NCI-H524 (cell line): ENCODE measurements at regions not wholly inside any gene's neighbourhood (a gene's known extent, or its start where the extent isn't known, plus 50 kb on each side); places are given as distances from the start of the nearest gene placed in this dataset.
"Not testable (repeated sequence)": the region's sequence is repeated elsewhere in the genome, so short reads cannot be mapped to it uniquely, and the experiment has no call there.

Experiments used
- DNase-seq, 2 experiments: peaks; one replicate each; lab custom pipeline; 2025; lab: John Stamatoyannopoulos, UW

- no peak for DNase-seq
Measured at GRCh38 chr2:234157817-234158588, 107.5 kb downstream of the SPP2 start.

- peak; percentile 66 to 90 for DNase-seq
Measured at GRCh38 chr2:234156326-234156725, 105.8 kb downstream of the SPP2 start.

DNA sequence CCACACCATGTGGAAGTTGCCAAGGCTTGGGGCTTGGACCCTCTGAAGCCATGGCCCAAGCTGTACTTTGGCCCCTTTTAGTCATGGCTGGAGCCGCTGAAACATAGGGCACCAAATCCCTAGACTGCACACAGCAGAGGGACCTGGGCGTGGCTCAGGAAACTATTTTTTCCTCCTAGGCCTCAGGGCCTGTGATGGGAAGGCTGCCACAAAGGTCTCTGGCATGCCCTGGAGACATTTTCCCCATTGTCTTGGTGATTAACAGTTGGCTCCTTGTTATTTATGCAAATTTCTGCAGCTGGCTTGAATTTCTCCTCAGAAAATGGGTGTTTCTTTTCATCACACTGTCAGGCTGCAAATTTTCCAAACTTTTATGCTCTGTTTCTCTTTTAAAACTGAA lies 102.3 kb downstream of the SPP2 start:
- not testable (repeated sequence) for DNase-seq

DNA sequence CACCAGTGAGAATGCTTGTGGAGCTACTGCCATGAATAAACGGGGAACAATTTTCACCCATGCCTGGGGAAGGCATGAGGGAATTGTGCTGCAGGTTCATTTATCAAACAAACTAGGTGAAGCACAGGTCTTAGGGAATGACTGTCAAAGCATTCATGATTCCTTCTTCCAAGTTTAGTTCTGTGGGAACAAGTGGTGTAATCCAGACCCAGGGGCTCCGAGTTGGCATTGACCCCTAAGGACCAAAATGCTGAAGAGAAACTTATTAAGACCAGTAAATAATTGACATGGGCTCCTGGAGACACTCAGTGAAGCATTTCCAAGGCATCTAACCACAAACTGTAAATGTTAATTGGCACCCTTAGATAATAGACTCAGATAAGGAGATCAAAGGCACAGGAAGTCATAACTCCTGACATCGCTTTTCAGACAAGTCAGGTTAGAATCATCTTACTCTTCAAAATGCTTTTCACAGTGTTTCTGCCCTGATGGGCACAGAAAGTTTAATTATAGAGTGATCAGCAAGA lies 96.9 kb downstream of the SPP2 start:
- no peak for DNase-seq

DNA sequence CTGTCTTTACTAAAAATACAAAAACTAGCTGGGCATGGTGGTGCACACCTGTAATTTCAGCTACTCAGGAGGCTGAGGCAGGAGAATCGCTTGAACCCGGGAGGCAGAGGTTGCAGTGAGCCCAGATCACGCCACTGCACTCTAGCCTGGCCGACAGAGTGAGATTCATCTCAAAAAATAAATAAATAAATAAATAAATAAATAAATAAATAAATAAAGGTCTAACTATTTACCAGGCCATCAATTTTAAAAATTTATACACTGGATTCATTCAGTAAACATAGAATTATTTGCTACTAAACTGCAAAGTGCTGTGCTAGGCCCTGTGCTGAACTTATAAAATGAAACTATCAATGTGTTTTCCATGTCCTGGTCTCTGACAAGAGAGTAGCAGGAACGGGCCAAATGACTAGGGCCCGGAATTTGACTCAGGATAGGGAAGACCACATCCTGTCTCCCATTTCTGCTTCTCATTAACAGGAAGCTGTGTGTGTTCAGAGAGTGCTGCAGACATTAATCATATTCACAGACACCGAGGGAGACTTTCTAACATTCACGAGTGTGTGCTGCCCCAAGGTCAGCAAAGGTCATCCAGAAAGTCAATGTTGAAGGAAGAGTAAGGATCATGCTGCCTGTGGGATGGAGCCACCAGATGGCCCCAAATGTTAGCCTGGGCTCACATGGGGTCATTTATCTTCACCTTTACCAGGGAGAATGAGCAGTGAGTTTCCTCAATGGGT lies 95.8 kb downstream of the SPP2 start:
- no peak for DNase-seq

DNA sequence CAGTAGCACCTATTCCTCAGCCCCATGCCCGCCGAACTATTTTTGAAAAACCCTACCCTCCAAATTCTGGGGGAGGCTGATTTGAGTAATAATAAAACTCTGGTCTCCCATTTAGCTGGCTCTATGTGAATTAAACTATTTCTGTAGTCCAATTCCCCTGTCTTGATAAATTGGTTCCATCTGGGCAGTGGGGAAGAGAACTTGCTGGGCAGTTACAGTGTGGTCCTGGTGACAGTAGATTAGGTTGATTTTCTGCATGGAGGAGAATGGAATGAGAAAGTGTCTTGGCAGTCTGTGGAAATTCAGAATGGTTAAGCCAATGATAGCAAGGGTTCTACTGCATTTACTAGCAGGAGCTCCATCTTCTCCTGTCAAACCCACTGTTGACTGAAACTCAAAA lies 95.0 kb downstream of the SPP2 start:
- no peak for DNase-seq

DNA sequence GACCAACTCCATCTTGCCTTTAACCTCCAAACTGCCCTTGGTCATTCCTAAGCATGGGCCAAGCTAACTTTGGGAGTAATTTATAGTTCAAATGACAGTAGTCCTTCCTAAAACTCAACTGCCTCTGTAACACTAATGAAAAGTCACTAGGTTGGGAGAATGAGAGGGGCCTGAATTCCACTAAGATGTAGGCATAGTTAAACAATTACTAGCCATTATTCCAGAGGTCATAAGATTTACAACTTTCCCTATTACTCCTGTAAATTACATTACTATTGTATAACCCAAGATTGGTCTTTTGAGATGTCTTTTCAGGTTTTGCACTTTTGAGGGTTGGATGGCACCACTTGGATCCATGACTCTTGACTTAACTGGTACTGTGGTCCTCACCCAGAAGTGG lies 94.6 kb downstream of the SPP2 start:
- no peak for DNase-seq

DNA sequence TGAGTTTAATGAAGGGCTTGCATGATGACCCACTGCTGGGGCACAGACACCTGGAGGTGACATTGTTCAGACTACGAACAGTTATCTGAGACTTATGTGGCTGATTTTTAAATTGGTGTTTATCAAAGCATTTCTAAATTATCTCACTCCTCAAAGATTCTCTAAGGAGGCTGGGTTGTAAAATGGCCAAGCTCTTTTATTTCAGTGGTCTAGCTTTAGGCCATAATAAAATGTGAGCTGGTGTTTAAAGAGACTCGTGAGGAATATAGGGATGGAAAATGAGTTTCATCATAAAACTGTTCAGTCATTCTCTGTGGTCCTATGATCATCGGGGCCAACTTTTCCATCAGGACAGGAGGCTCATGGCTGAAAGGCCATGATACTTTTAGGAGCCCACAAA lies 93.4 kb downstream of the SPP2 start:
- DNase-seq: no peak

GRCh38 chr2:234142530-234142929 lies 92.0 kb downstream of the SPP2 start:
- no peak for DNase-seq

- no peak for DNase-seq
Measured at GRCh38 chr2:234139755-234140154, 89.3 kb downstream of the SPP2 start.

DNA sequence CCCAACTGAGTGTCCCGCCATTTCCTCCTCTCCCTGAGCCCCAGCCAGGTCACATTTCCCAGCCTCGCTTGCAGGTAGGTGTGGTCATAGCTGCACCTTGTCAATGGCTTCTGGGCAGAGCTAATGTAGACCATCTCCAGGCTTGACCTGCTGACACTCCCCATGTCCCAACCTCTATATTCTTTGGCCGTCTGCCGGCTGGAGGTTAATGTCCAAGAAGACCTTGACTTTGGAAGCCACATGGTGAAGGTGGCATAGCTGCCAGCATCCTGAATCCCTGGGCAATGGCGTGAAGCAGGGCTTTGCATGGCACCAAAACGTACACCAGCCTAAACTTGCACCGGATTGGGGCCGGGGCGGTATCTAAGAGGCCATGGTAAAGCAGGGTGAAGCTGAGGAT lies 88.3 kb downstream of the SPP2 start:
- no peak for DNase-seq

- no peak for DNase-seq
Measured at GRCh38 chr2:234137400-234138014, 87.0 kb downstream of the SPP2 start.

- peak in 1 of 2 experiments; percentile 2 for DNase-seq
Measured at GRCh38 chr2:234136461-234136860, 86.0 kb downstream of the SPP2 start.

DNA sequence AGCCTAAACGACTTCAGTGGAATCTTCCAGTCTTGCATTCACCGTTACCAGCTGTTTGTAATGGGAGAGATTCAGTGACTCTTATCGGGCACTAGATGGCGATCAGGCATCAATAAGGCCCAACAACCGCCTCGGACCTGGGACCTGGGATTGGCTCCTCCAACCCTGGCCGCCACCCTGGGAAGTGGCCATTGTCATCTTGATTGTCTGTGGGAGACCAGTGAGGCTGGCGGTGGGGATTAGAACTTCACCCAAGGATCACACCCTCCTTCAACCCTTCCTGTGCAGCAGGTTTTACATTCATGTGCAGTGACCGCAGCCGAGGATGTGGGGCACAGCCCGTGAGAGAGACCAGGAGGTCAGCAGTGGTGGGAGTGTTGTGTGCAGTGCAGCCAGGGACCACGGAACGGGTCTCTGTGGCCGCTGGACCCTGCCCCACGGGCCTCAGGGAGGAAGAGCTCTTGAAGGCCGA lies 85.3 kb downstream of the SPP2 start:
- DNase-seq: peak; percentile 34 to 78

DNA sequence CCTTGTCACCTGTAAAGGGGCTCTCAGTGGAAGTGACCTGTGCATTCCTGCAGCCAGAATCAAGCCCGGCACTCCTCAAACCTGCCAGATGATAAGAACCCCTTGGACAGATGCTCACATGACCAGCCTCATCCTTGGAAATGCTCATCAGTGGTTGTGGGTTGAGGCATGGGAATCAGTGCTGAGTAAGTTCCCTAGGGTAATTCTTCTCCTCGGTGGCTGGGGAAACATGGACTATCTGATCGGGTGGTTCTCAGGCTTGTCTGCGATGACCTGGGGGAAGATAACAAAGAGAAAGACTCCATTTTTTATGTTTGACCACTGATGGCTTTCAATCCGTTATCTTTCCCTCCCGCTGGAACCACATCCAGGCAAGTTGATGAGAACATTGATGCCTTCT lies 84.0 kb downstream of the SPP2 start:
- DNase-seq: no peak

GRCh38 chr2:234133004-234133403 lies 82.5 kb downstream of the SPP2 start:
- DNase-seq: peak in 1 of 2 experiments; percentile 9

DNA sequence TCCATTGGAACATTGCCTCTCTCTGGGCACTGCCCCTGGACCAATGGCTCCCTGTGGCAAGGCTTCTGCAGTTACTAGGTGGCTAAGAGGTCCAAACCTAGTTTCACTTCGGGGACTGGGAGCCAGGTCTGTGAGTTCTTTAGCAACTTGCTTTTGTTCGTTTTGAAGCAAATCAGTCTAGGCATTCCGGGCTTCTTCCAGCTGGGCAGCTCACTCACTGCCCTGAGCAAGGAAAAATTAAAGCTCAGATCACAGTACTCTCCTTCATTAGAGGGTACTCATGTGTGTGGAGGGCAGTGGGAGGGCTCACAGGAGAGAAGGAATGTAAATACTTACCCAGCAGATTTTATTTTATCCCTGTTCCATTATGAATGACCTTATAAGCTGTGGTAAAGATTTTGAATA lies 80.3 kb downstream of the SPP2 start:
- no peak for DNase-seq

- DNase-seq: no peak
Measured at GRCh38 chr2:234128606-234129005, 78.1 kb downstream of the SPP2 start.
